ENCODE measurements at regions not wholly inside any gene's neighbourhood (a gene's known extent, or its start where the extent isn't known, plus 50 kb on each side); places are given as distances from the start of the nearest gene placed in this dataset.

DNA sequence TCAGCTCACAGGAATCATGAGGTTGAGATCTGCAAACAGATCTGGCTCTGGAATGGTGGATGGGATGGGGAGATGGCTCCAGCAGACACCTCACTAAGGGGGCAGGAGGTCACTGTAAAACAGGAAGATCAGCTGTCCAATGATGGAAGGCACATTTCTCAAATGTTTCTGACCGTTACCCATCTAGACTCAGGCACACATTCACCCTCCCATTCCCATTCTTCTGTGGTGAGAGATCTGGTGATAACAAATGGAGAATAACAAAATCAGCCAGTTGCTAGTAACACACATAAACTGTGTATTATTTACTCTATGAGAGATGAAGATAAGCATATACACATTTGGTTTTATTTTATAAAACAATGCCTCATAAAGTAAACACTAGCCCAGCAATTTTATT lies 235.9 kb downstream of the TSHZ3 start:
- no peak for TF ChIP-seq CSDC2 (CRISPR knock-in tag; IDR thresholded peaks at IDR 0.05)
- TF ChIP-seq, protein P1, sequence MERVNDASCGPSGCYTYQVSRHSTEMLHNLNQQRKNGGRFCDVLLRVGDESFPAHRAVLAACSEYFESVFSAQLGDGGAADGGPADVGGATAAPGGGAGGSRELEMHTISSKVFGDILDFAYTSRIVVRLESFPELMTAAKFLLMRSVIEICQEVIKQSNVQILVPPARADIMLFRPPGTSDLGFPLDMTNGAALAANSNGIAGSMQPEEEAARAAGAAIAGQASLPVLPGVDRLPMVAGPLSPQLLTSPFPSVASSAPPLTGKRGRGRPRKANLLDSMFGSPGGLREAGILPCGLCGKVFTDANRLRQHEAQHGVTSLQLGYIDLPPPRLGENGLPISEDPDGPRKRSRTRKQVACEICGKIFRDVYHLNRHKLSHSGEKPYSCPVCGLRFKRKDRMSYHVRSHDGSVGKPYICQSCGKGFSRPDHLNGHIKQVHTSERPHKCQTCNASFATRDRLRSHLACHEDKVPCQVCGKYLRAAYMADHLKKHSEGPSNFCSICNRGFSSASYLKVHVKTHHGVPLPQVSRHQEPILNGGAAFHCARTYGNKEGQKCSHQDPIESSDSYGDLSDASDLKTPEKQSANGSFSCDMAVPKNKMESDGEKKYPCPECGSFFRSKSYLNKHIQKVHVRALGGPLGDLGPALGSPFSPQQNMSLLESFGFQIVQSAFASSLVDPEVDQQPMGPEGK (CRISPR knock-in tag; IDR thresholded peaks at IDR 0.05; ENCODE audit: borderline replicate concordance) = no peak
- TF ChIP-seq ZFP3 (CRISPR knock-in tag; IDR thresholded peaks at IDR 0.05) = no peak
- TF ChIP-seq ISL1 (CRISPR knock-in tag; IDR thresholded peaks at IDR 0.05) = no peak
- no peak for TF ChIP-seq ZNF8 (CRISPR knock-in tag; IDR thresholded peaks at IDR 0.05)
- no peak for TF ChIP-seq ZNF565 (CRISPR knock-in tag; conservative IDR thresholded peaks at IDR 0.05; ENCODE audit: low read depth)
- no peak for TF ChIP-seq ZFP30 (CRISPR knock-in tag; IDR thresholded peaks at IDR 0.05)
- TF ChIP-seq ESRRG (CRISPR knock-in tag; IDR thresholded peaks at IDR 0.05) = no peak
- no peak for TF ChIP-seq POU6F1 (CRISPR knock-in tag; IDR thresholded peaks at IDR 0.05; ENCODE audit: borderline replicate concordance, low read depth)
- TF ChIP-seq CSRNP3 (CRISPR knock-in tag; IDR thresholded peaks at IDR 0.05) = no peak
- no peak for TF ChIP-seq ARNTL (CRISPR knock-in tag; IDR thresholded peaks at IDR 0.05; ENCODE audit: borderline replicate concordance, low read depth)

All from SK-N-SH treated with all-trans-retinoic acid at 6 μM for 48 hours (cell line).